Nucleus accumbens (tissue), 56 donors: ENCODE measurements at regions not wholly inside any gene's neighbourhood (a gene's known extent, or its start where the extent isn't known, plus 50 kb on each side); places are given as distances from the start of the nearest gene placed in this dataset.
"Not testable (repeated sequence)": the region's sequence is repeated elsewhere in the genome, so short reads cannot be mapped to it uniquely, and the experiment has no call there.

Experiments used
- DNase-seq, 56 donors: peaks; one replicate each; lab custom pipeline; 2025; lab: John Stamatoyannopoulos, UW

DNA sequence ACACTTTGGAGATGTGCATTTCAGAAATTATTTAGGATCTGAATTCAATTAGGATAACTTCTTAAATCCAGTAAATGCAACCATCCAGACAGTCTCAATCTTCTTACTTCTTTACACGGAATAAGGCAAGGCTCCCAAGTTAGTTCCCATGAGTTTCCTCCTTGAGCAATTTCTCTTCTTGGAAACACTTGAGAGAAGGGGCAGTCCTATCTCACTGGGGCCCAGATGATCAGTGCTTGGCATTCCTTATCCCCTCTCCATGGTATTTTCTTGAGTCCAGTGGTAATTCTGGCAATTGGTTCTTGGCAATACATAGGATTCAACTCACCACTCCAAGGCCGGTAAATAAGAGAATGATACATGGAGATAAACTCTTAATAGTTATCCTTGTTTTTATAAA is 87.1 kb upstream of the PTHLH start:
- no peak for DNase-seq

DNA sequence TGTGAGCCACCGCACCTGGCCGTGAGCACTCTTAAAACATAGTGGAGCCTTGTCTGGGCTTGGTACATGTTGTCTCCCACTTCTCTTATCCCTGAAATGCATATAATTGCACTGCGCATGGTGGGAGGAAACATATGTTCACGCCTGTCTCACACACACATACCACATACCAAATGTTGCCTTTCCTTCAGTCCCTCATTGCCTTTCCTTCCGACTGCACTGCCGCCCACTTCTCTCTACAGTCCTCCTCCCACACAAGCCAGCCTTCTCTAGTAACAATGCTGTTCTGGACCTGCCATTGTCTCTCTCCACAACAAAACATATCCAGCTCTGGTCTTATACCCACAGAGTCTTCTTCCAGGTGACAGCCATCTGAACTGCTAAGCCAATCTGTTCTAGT is 88.3 kb upstream of the PTHLH start:
- DNase-seq = no peak

DNA sequence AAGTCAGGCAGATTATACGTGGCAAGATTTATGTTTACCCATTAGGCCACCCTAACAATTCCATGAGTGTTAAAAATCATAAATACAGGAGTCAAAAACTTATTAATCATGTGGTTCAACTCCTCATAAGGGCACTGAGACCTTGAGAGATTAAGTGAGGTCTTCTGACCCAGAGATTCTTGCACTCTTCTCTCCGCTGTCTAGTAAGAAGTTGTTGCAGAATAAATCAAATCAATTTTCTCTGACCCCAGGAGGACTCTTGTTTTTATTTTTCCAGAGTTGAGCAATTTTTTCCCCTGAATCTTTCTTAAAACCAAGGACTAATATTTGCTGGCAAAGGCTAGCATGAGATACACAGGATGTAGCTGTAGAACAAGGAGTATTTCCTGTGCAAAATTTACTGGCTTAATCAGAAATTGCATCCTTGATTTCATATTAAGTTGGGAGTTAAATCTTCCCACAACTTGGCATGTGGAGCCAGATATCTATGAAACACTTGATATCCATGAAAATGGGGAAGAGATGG is 90.9 kb upstream of the PTHLH start:
- no peak for DNase-seq

DNA sequence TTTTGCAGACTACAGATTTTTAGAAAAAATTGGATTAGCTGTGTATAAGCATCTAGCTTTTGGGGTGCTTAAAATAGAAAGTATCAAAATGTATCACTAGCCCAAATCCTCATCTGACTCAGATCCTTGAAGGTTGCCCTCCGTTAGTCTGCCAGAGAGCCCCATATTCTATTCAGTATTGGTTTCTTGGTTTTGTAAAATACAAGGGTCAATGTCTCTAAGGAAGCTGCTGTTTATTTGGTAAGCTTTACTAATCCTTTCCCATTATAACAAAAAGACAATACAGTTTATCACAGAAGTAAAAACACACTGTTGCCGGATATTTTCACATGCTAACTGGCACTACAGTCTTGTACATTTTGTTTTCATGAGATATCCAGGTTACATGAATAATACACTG is 92.8 kb upstream of the PTHLH start:
- no peak for DNase-seq

DNA sequence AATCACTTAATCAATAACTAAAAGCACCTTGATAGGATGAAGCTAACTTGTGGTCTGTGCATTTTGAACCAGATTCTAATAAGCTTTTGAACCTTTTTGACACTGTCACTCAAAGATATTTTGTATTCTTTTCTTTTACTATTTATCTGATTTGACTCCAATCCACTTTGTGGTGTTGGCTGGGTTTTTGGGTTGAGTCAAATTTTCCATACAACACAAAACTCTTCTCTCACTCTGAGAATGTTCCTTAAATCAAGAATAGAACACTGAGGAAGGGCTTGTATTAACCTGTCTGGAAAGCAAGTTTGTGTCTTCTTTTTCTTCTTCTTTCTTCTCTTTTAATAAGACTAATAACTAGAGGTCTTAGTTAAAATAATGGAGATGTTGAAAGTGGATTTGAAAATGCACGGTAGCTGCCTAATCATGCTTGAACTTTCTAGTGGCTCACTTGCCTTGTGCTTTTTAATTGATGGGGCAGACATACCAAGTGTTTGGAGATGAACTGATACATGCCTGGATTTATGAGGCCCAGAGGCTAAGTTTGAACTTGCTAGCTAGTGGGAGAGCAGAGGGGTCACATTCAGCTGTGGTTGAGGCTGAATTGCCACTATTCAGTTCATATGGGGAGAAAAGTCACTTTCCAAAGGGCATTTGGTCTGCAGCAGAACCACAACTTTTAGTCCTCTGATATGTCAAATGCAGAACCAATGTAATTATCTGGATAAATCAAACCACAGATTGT is 93.5 kb upstream of the PTHLH start:
- no peak for DNase-seq

DNA sequence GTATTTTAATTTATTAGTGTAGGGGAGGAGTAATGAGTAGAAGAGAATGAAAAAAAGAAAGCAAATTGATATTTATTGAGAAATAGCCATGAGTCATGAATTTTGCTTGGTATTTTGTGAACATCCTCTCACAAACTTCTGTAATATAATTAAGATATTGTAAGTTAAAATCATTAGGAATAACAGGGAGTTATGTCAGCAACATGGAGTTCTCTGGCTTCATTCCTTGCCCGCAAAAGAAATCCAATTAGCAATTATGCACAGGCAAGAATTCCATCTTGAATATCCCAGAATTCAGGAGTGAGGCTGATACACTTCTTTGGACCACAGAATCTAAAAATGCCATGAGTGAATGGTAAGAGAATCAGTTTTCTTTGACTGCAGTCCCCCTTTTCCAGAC is 94.3 kb upstream of the PTHLH start:
- no peak for DNase-seq

DNA sequence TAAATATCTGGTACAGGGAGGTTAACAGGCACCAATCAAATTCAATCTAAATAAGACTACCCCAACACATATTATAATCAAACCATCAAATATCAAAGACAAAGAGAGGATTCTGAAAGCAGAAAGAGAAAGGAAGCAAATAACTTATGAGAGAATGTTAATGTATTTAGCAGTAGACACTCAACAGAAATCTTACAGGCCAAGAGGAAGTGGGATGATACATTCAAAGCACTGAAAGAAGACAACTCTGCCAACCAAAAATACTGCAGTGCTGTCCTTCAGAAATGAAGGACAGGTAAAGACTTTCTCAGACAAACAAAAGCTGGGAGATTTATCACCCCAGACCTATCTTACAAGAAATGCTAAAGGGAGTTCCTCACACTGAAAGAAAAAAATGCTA is 95.9 kb upstream of the PTHLH start:
- no peak for DNase-seq

DNA sequence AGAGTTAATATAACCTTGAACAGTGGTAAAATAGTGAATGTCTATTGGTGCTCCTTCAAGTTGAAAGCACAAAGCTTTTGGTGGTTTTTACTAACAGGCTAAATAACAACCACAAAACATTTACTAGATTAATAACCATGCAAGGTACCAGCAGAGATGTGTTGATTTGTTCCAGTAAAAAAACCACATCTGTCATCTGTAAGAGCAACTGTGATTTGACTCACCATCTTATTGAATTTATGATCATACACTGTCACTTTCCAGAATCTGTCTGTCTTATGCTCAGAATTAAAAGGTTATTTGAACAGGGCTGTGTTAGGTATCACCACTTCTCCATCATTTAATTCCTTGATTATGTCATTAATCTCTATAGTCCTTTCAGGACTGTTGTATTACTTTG is 107.0 kb upstream of the PTHLH start:
- no peak for DNase-seq

DNA sequence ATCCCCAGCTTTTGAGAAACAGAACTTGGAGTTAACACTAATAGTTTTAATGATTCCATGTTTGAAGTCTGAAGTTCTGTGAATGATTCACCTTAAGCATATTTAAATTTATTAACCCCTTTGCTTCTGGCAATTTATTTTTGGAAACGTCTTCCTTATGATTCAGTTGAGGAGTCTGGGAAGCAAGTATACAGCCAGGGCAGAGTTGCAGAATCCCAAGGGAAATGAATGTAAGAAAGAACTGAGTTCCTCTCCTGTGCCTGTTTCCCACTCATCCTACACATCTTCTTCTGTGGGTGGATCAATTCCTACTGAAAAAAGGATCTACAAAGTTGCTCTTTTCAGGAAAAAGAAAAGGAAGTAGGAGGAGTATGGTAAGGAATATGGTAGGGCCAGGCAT is 108.2 kb upstream of the CCDC91 start:
- DNase-seq = no peak

DNA sequence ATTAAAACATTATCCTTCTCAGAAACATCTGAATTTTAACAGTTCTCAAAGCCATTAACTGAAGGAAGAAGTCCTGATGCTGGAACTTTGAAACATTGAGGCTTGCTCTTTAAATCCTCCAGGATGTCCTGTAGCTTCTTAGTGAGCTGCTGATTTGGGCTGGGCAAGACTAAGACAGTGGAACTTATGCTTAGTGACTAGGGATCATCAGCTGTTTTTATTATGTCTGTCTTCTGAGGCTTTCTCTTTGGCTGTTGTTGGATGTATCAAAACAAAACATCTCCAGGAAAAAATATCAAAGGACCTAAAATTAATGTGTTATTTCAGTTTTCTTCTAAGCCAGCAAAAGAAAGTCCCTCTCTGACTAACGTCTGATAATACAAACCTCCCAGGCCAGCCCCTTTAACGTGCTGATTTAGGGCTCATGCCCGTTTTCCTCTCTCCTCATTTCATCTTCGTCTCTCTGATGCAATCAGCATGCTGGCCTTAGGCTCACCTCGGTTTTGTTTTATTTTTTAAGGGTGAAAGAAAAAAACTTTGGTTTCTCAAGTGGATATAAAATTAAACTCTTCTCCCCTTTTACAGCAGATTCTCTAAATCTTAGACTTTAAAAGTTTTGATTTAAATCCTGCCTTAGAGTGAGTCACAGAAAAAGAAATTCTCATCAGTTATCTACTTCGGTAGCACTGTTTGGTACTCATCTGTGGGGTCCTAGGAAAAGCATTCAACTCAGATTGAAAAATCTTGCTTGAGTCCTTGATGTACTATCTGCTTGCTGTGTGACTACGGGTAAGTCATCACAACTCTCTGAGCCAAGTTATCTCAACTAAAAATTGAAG is 106.2 kb upstream of the CCDC91 start:
- no peak for DNase-seq

DNA sequence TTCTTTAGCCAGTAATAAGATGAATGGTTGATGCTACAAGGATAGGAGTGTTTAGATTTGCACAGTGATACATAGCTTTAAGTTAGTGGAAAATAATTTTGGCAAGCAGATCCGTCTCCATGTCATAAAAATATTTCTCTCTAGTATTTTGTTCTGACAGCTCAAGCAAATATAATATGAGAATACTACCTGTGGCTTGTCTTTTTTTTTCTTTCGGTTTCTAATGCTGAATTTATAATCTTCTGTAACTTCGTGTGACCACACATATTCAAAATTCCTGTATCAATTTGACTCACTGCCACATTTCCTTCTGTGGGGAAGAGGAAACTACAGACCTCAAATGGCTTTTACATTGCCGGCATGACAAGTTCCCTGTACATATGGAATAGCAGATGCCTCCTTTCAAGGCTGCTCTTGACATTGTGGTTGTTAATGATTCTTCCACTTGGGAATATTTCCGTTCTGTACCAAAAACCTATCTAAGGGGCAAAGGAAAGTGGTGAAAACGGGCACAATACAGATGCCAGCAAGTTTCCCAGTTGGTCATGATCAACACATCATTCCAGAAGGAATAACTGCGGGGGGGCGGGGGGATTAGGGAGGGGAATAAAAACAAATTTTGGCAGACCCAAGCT is 103.6 kb upstream of the CCDC91 start:
- DNase-seq = no peak

DNA sequence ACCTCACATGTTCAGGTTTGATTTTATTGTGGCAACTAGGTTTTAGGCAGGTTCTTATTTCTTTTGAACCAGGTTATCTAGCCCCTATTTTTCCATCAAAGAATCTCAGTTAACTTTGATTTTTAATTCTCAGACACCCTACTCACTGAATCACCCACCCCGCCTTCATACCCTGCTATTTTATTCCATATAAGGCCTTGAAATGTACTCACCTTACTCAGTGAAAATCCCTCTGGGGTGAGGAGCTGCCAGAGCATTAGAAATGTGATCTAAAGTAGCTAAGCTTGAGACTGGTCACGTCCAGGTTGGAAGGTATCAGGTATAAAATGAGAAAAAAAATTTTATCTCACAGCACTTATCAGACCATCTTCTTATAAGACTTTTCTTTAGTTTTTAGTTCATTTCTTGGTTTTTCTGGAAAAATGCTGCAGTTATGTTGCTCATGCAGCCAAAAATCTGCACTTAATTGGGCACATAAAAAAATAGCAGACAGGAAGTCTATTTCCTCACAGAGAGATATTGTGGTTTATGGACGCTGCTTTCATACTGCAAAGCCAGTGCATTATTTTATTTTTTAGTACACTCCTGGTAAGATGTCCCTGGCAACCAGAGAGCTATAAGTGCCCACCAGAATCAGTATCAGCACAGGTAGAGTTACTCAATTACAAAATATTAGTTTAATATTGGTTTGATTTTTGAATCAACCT is 101.5 kb upstream of the CCDC91 start:
- peak in 3 of 56 donors; percentile 1 to 4 (median 2) for DNase-seq

DNA sequence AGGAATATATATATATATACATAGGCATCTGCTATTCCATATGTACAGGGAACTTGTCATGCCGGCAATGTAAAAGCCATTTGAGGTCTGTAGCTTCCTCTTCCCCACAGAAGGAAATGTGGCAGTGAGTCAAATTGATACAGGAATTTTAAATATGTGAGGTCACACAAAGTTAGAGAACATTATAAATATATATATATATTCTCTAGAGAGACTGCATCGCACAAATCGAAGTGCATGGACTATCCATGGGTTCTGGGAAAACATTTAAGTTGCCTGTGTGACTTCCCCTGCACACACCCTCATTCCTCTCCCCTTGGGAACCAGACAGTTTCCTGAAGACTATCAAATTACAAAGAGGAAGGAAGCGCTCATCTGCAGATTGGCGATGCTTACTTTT is 100.9 kb upstream of the CCDC91 start:
- no peak for DNase-seq

DNA sequence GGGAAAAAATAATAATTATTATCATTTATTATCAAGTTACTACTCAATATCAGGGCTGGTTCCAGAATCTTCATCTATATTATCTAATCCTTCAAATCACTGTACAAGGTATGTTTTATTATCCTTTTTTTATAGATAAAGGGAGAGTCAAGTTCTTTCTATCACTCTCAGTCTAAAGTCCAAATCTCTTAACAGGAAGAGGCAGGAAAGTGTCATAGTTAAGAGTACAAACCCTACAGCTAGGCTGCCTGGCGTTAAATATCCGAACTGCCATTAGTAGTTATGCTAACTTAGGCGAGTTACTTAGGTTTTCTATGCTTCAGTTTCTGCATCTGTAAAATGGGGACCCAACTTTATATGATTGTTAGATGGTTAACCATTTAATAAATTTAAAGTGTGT is 99.4 kb upstream of the CCDC91 start:
- DNase-seq = no peak

DNA sequence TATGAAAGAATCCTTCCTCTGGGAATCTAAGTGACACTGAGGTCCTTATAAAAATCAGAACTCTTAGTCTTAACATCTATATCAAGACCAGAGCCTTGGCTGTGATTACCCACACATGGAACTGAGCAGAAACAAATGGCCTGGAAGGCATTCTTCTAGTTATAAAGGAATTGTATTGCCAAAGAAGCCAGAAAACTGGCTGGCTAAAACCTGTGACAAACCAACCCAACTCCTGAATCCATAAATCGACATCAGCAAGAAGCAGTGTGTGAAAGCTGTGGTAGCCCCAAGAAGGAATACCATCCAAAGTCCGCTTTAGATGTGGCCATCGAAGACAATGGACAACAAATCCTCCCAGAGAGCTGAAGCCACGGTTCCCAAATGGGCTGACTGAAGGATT is 97.9 kb upstream of the CCDC91 start:
- no peak for DNase-seq

DNA sequence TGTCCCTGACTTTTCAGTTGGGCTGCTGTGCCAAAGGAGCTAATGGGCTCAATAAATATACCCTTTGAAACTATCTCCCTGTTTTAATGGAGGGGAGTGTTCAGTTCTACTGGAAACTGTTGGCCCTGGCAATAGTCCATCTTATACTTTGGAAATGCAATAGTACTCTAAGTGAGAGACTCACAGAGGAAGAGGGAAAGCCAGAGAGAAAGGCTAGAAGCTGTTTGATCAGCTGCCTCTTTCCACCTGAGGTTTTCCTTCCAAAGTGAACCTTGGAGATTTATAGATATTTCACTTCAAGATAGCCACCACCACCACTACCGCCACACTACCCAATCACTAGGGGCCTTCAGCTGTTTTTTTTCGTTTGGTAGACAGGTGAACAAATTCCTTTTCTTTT is 93.6 kb upstream of the CCDC91 start:
- no peak for DNase-seq

DNA sequence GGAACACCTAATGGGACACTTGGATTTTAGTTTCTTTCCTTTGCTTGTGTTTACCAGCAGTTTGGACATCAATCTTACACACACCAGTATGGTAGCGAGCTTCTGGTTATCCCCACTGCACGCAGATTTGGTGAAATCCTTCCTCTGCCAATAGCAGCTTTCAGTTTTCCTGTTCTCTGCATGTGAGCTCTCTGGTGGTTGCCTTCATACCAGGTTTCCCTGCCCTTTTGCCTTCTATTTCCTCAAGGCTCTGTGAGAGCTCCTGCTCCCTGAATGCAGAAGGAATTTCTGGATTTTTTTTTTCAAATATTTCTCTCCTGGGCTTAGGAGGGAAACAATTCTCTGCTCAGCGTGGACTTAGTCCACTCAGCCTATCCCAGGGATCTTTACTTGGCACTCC is 93.0 kb upstream of the CCDC91 start:
- DNase-seq = no peak

DNA sequence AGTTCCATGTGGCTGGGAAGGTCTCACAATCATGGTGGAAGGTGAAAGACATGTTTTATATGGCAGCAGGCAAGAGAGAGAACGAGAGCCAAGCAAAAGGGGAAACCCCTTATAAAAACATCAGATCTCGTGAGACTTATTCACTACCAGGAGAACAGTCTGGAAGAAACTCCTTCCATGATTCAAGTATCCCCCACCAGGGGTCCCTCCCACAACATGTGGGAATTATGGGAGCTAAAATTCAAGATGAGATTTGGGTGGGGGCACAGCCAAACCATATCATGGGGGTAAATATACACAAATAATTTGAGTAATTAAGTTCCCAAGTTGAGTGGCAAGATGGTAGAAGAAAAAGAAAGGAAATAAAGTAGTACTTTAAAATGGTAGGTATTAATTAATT is 91.0 kb upstream of the CCDC91 start:
- not testable (repeated sequence) for DNase-seq

DNA sequence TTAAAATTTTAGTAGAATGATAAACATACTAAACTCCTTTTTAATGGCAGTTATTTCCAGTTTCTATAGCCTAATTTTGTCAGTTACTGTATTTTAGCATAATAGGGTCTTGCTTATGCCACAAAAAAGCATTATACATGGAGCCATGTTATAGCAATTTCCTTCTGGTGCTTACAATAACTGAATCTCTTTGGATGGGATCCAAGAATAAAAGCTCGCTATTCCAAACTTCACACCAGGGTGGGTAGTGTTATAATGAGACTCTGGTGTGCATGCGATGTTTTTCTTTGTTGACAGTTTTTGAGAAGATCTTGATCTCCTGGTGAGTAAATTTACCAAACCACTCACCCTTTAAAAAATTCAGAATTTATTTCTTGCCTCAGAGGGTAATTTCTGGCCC is 90.4 kb upstream of the CCDC91 start:
- no peak for DNase-seq

DNA sequence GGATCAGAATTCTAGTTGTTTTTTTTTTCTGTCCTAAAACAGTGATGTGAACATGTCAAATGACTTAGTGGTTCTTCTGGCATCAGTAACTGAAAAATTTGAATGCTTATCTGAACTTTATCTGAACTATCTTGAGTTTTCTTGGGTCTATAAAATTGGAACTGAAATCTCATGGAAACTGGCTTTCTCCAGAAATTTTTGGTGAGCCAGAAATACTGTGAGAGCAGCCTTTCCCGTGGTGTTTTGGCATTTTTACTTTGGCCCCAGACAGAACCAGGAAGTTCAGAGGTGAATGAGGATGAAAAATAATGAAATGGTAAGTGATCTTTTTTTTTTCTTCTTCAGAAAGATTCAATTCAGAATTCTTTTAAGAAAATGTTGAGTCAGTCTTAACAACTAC is 89.5 kb upstream of the CCDC91 start:
- no peak for DNase-seq

DNA sequence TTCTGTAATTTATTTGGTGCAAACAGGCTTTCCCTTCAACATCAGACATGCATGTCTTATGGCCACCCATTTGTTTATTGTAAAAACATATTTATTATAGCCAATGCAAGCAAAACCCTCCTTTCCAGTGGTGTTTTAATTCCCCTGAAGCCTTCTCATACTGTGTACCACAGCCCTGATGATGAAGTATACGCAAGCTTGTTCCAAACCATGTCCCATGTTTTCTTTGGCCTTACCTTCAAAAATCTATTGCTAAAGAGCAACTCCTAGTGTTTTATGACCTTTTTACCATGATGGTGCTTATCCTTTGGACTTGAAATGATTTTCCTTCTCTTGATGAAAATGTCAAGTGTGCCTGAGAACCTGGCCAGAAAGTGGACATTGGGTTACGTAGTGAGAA is 85.9 kb upstream of the CCDC91 start:
- no peak for DNase-seq
